Natural killer cell (primary cell): ENCODE measurements at regions not wholly inside any gene's neighbourhood (a gene's known extent, or its start where the extent isn't known, plus 50 kb on each side); places are given as distances from the start of the nearest gene placed in this dataset.

Experiments
- ATAC-seq, 3 donors: fragments of 150-1000 bp in 2 of 3; fragments of 200-7000 bp in 1 of 3; cut with Tn5 transposase; 1 replicate in 1 of 3; 2 replicates in 2 of 3; pipeline ENCODE4 v1.10.0; 2021; ENCODE audit warnings: mild to moderate bottlenecking in 2 of 3, moderate library complexity in 2 of 3
- DNase-seq, 2 donors: peaks; one replicate each; pipeline versions ENCODE4 v3.0.0 to v3.0.0-alpha.2; 2013 to 2021; ENCODE audit warnings: mixed read lengths in 1 of 2
- H3K27ac ChIP-seq: one replicate; pipeline ENCODE4 v1.5.1; 2013; ENCODE audit warnings: mild to moderate bottlenecking, low read length
- H3K27me3 ChIP-seq: one replicate; pipeline ENCODE4 v1.6.1; 2013; ENCODE audit warnings: low read length; ENCODE audit not compliant: control insufficient read depth, insufficient read depth
- H3K36me3 ChIP-seq: one replicate; pipeline ENCODE4 v1.6.1; 2013; ENCODE audit warnings: low read length; ENCODE audit not compliant: control insufficient read depth, insufficient read depth
- H3K4me1 ChIP-seq: one replicate; pipeline ENCODE4 v1.6.1; 2013; ENCODE audit warnings: low read length; ENCODE audit not compliant: control insufficient read depth, insufficient read depth
- H3K4me3 ChIP-seq: one replicate; pipeline ENCODE4 v1.5.1; 2013; ENCODE audit warnings: low read length
- H3K9me3 ChIP-seq: one replicate; pipeline ENCODE4 v1.6.1; 2013; ENCODE audit warnings: low read length; ENCODE audit not compliant: control insufficient read depth, insufficient read depth
- H3K27ac Mint-ChIP-seq, 2 donors: one replicate each; pipeline ENCODE4 v1.8.0; 2022; ENCODE audit warnings: mild to moderate bottlenecking in 2 of 2, mixed read lengths in 2 of 2, moderate library complexity in 1 of 2
- H3K27me3 Mint-ChIP-seq, 2 donors: one replicate each; pipeline ENCODE4 v1.8.0; 2022; ENCODE audit warnings: low read depth in 2 of 2, mixed read lengths in 2 of 2
- H3K36me3 Mint-ChIP-seq: one replicate; pipeline ENCODE4 v1.8.0; 2022; ENCODE audit warnings: mixed read lengths
- H3K4me1 Mint-ChIP-seq, 2 donors: one replicate each; pipeline ENCODE4 v1.8.0; 2022; ENCODE audit warnings: mixed read lengths in 2 of 2
- H3K4me3 Mint-ChIP-seq: one replicate; pipeline ENCODE4 v1.8.0; 2022; ENCODE audit warnings: mild to moderate bottlenecking, moderate library complexity, mixed read lengths
- H3K9me3 Mint-ChIP-seq, 2 donors: one replicate each; pipeline ENCODE4 v1.8.0; 2022; ENCODE audit warnings: mixed read lengths in 2 of 2
- WGBS: methylation state at CpG from one replicate; pipeline ENCODE4 v1.1.7; 2013; ENCODE audit warnings: missing lambda C conversion rate; ENCODE audit not compliant: insufficient coverage; 5-methylcytosine and 5-hydroxymethylcytosine counted together
- intact Hi-C: fragments of 100-400 bp; cut with micrococcal nuclease; formaldehyde crosslinking; loops from one replicate; pipeline ENCODE4 v1.14.2; 2022
- TF ChIP-seq, protein P1 (sequence below): fragments of 200-600 bp; IDR thresholded peaks from one replicate; pipeline ENCODE4 v1.8.0; 2022; ENCODE audit warnings: antibody characterized with exemption

- 88% methylated on average over 10 of the region's 10 CpGs for WGBS
- Mint-ChIP-seq H3K27ac (no peak overlapping the region), H3K4me3 (no peak overlapping the region), H3K4me1 (no peaks in the 10 kb centered on the region), H3K9me3 (no peaks in the 10 kb centered on the region), H3K36me3 (no peaks in the 10 kb centered on the region), H3K27me3 (peaks cover 0 to 6% of the 10 kb centered on the region in 2 donors)
- DNase-seq, result no peak
- no peak for ATAC-seq
- intact Hi-C loops, result no loop called here
- Histone ChIP-seq H3K4me3 (no peak overlapping the region), H3K9me3 (no peaks in the 10 kb centered on the region), H3K27ac (no peak overlapping the region), H3K4me1 (no peaks in the 10 kb centered on the region), H3K27me3 (no peaks in the 10 kb centered on the region), H3K36me3 (no peaks in the 10 kb centered on the region)
- TF ChIP-seq, protein P1, sequence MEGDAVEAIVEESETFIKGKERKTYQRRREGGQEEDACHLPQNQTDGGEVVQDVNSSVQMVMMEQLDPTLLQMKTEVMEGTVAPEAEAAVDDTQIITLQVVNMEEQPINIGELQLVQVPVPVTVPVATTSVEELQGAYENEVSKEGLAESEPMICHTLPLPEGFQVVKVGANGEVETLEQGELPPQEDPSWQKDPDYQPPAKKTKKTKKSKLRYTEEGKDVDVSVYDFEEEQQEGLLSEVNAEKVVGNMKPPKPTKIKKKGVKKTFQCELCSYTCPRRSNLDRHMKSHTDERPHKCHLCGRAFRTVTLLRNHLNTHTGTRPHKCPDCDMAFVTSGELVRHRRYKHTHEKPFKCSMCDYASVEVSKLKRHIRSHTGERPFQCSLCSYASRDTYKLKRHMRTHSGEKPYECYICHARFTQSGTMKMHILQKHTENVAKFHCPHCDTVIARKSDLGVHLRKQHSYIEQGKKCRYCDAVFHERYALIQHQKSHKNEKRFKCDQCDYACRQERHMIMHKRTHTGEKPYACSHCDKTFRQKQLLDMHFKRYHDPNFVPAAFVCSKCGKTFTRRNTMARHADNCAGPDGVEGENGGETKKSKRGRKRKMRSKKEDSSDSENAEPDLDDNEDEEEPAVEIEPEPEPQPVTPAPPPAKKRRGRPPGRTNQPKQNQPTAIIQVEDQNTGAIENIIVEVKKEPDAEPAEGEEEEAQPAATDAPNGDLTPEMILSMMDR, result no peak
Measured at GRCh38 chr1:30403061-30403645, 320.2 kb downstream of the MATN1 start.

- H3K27me3 Mint-ChIP-seq, result peaks cover 0 to 6% of the 10 kb centered on the region in 2 donors
- H3K27me3 ChIP-seq, result no peaks in the 10 kb centered on the region
- TF ChIP-seq, protein P1, result no peak
- H3K27ac ChIP-seq, result no peak overlapping the region
- intact Hi-C loops, result no loop called here
- no peak overlapping the region for H3K4me3 Mint-ChIP-seq
- H3K36me3 Mint-ChIP-seq, result no peaks in the 10 kb centered on the region
- no peak overlapping the region for H3K27ac Mint-ChIP-seq
- no peaks in the 10 kb centered on the region for H3K9me3 ChIP-seq
- ATAC-seq (no peak), DNase-seq (no peak)
- WGBS, result 80% methylated on average over 2 of the region's 2 CpGs
- H3K36me3 ChIP-seq, result no peaks in the 10 kb centered on the region
- no peaks in the 10 kb centered on the region for H3K9me3 Mint-ChIP-seq
- H3K4me1 Mint-ChIP-seq, result no peaks in the 10 kb centered on the region
- H3K4me1 ChIP-seq, result no peaks in the 10 kb centered on the region
- no peak overlapping the region for H3K4me3 ChIP-seq
Measured at GRCh38 chr1:30402031-30402430, 321.4 kb downstream of the MATN1 start.

DNA sequence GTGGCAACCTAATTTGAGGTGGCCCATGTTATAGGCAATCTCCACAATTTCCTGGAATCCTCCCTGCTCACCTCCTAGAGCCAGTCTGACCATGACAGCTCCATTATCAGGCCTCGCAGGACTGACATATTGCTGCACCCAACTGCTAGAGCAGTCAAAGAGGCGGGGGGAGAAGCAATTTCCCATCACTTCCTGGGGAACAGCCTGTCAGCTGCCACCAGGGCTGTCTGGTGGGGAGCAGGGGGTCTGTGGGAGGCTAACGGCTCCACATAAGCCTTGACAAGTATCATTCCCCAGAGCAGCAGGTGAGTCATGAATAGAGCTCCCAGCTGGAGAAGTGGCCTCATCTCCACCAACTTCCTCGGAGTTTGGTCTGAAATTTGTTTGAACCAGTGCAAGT, 322.9 kb downstream of the MATN1 start:
- no peak overlapping the region for H3K27ac ChIP-seq
- no peaks in the 10 kb centered on the region for H3K4me1 Mint-ChIP-seq
- H3K27ac Mint-ChIP-seq, result no peak overlapping the region
- TF ChIP-seq, protein P1, result no peak
- DNase-seq, result no peak
- no peaks in the 10 kb centered on the region for H3K9me3 Mint-ChIP-seq
- H3K36me3 Mint-ChIP-seq, result no peaks in the 10 kb centered on the region
- H3K4me1 ChIP-seq, result no peaks in the 10 kb centered on the region
- no peak overlapping the region for H3K4me3 Mint-ChIP-seq
- WGBS, result 57% methylated on average over 4 of the region's 4 CpGs
- no peak for ATAC-seq
- H3K9me3 ChIP-seq, result no peaks in the 10 kb centered on the region
- no peak overlapping the region for H3K4me3 ChIP-seq
- H3K27me3 ChIP-seq, result no peaks in the 10 kb centered on the region
- intact Hi-C loops, result no loop called here
- peaks cover 0 to 2% of the 10 kb centered on the region in 2 donors for H3K27me3 Mint-ChIP-seq
- H3K36me3 ChIP-seq, result no peaks in the 10 kb centered on the region

DNA sequence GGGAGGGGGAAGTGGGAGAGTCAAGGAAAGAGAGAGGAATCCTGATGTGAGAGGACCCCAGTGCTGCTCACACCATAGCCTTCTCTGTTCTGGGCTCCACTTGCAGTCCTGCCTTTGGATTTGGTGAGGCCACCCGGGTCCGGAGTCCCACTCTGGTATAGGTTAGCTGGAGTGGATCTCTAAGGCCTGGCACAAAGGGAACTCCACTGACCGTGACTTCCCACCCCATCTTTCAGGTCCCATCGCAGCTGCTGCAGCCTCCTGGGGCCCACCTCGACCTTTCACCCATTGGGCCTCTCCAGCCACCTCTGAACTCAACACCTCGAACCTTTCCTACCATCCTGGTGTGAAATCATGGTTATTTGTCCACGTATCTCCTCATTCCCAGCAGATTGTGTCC, 324.4 kb downstream of the MATN1 start:
- WGBS, result 77% methylated on average over 7 of the region's 7 CpGs
- Histone ChIP-seq H3K4me3 (no peak overlapping the region), H3K4me1 (no peaks in the 10 kb centered on the region), H3K36me3 (no peaks in the 10 kb centered on the region), H3K27me3 (no peaks in the 10 kb centered on the region), H3K9me3 (no peaks in the 10 kb centered on the region), H3K27ac (no peak overlapping the region)
- peaks cover 0 to 2% of the 10 kb centered on the region in 2 donors for H3K27me3 Mint-ChIP-seq
- H3K27ac Mint-ChIP-seq, result no peak overlapping the region
- no peaks in the 10 kb centered on the region for H3K4me1 Mint-ChIP-seq
- TF ChIP-seq, protein P1, result no peak
- intact Hi-C loops, result no loop called here
- DNase-seq (no peak), ATAC-seq (no peak)
- H3K36me3 Mint-ChIP-seq, result no peaks in the 10 kb centered on the region
- H3K9me3 Mint-ChIP-seq, result no peaks in the 10 kb centered on the region
- no peak overlapping the region for H3K4me3 Mint-ChIP-seq
